ENCODE measurements at regions not wholly inside any gene's neighbourhood (a gene's known extent, or its start where the extent isn't known, plus 50 kb on each side); places are given as distances from the start of the nearest gene placed in this dataset.
"Not testable (repeated sequence)": the region's sequence is repeated elsewhere in the genome, so short reads cannot be mapped to it uniquely, and the experiment has no call there.

- no peak for DNase-seq
Observed at GRCh38 chr11:15824060-15824459, 532.3 kb downstream of the SOX6 start.

DNA sequence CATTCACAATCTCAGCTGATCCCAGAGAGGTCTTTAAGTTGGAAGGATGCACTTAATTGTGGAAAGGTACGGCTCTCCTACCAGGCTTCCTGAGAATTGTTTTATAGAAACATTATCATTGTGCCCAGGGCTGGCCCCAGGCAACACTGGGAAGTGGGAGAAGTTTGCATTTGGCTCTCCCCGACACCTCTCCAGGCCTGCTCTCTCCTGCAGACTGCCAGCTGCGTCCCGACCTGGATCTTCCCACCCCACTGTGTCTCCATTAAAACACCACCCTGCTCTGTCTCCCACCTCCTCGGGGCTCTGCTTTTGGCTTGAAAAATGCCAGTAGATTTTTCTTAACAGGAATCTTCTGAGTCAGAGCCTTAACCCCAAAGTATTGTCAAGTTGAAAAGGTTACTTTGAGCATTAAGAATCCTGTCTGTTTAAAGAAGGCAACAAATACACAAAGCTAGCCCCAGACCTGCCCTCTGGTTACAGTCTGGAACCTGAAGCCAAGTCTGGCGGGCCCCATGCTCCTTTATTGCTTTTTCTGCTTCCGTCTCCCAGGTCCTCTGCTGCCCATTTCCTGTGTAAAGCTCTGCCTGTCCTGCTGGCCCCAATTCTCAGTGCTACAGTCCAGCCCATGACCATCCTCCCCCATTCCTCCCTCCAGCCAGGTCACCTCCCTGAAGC lies 530.2 kb downstream of the SOX6 start:
- DNase-seq, result no peak

GRCh38 chr11:15826826-15827225 lies 529.5 kb downstream of the SOX6 start:
- DNase-seq, result no peak

GRCh38 chr11:15828215-15828853 lies 528.0 kb downstream of the SOX6 start:
- DNase-seq, result no peak

GRCh38 chr11:15829312-15829711 lies 527.0 kb downstream of the SOX6 start:
- no peak for DNase-seq

- DNase-seq, result no peak
Observed at GRCh38 chr11:15830741-15831428, 525.5 kb downstream of the SOX6 start.

DNA sequence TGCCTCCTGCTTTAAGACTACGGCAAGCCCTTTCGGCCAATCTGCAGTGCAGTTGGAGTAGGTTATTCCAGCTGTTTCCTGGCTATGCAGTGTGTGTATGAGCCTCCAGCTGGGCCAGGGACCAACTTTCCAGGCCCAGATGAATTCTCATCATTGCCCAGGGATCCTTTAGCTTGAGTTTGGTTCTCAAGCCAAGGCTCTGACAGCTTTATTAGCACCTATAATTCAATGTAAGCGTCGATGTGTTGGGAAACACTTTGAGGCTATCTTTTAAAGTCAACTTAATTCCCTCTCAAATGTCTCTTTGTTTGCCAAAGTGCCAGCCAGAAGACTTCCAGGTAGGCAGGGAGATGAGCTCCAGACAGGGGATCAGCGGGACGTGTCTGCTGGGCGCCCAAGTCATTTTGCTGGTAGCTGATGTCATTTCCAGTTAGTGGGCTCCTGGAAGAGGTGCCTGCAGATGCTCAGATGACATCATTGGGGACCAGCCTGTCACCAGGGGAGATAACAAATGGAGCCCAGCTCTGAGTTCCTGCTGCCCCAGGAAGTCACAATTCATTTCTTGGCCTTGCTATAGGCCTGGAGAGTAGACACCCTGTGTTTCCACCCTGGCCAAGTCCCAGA lies 520.4 kb downstream of the SOX6 start:
- DNase-seq, result no peak

DNA sequence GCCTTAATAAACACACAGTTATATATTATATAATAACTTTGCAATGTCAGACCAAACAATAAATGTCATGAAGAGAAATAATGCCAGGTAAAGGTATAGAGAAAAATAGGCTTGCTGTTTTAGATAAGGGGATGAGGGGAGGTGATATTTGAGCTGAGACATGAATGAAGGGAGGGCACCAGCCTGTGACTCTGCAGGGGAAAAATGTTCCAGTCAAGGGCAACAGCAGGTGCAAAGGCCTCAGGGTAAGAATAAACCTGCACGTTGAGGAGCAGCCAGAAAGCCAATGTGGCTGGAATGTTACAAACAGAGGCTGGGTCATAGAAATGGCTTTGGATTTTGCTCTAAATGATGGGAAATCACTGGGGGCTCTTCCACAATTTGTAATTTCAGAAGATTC lies 519.6 kb downstream of the SOX6 start:
- no peak for DNase-seq

GRCh38 chr11:15837901-15838489 lies 518.4 kb downstream of the SOX6 start:
- DNase-seq, result no peak

DNA sequence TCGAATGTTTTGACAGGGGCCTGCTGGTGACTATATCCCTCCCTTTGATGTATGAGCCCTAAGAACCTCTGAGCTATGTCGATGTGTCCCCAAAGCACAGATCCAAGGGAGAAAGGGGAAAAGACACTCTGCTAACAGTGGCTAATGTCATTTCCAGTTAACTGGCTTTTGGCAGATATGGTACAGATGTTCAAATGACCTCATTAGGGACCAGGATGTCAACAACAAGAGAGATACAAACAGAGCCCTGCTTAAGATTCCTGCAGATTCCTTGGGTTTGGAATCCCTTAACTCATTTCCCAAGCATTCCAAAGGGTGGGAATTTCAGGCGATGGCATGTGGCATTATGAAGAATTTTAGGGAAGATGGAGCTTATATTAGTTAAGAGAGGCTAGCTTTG lies 517.3 kb downstream of the SOX6 start:
- DNase-seq, result no peak

DNA sequence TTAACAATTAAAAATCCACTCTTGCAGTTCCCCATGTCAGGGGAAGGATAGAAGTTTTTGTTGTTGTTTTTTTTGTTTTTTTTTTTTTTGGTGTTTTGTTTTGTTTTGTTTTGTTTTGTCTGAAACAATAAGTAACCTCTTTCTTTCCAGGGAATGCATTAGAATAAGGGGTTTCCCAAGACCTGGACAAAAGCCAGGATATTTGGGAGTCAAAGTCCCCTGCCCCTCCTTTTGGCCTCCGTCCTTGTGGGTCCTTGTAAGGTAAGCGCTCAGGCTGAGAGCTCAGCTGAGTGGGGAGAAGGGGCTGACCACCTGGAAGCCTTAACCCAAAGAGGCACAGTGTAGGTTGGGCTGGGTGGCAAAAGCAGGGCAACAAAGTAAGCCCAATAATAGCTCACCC lies 515.4 kb downstream of the SOX6 start:
- no peak for DNase-seq

DNA sequence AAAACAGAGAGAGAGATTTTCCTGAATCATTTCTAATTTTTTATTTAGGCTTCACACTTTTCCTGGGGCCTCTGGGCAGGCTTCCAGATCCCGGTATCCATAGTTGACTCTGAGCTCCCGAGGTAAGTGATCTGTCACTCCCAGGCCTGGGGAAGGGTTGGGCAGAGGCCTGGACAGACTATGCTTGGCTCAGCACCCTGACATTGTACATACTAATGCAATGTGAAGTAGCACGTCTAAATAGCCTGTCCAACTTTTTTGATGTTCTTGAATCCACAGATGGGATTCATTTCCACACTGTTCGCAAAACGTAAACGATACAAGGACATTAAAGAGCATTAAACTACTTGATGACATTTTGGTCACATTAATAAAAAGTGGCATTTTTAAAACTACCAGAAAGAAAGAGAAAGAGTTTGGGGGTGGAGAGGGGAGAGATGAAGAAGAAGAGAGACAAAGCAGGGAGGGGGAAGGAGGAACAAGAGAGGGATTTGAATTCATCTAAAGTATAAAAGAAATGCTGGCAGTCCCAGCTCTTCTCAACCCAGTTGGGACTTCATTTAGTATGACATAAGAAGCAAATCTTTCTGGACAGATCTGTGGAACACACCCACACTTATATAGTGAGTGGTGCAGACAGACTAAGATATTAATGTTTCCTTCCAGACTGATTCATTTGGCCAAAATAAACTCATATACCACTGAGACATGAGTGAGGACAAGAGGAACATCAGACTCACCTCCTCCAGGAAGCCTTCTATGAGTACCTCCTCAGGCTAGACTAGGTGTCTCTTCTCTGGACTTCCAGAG lies 514.2 kb downstream of the SOX6 start:
- DNase-seq, result no peak

DNA sequence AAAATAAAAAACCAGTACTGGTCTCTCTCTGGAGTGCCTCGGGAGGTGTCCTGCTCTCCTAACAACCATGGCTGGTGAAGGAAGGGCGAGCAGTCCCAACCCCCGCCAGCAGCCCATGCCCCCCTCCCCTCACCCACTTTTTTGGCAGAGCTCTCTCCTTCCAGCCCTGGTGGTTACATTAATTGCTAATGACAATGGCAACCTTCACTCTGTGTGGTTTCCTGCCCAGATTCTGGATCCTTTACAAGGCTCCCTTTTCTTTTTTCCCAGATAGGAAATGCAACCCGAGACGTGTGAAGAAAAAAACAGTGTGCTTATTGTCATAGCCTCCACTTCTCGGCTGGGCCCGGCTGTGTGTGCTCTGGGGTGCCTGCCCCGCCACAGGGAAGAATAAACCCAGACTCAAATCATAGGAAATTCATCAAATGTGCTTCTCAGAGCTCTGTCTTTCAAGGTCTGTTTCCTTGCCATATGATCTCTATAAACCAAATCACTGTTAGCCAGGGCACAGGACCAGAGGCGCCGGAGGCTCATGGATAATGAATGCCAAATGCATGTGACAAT lies 513.0 kb downstream of the SOX6 start:
- DNase-seq, result no peak

DNA sequence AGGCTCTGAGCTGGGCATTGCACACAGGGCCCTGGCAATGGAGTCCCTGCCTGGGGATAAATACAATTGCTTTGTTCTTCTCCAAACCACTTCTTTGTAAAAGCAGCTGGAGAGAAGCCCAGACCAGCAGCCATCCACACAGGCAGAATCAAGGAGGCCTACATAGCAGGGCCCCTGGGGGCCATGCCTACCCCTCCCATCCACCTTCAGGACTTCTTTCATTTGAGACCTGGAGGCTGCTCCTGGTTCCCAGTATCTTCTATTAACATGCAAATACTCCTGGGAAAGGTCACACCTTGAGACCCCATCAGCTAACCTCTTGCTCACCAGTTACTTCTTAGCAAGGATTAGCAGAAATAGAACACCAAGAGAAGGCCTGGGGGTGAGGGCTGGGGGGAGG lies 511.1 kb downstream of the SOX6 start:
- no peak for DNase-seq

DNA sequence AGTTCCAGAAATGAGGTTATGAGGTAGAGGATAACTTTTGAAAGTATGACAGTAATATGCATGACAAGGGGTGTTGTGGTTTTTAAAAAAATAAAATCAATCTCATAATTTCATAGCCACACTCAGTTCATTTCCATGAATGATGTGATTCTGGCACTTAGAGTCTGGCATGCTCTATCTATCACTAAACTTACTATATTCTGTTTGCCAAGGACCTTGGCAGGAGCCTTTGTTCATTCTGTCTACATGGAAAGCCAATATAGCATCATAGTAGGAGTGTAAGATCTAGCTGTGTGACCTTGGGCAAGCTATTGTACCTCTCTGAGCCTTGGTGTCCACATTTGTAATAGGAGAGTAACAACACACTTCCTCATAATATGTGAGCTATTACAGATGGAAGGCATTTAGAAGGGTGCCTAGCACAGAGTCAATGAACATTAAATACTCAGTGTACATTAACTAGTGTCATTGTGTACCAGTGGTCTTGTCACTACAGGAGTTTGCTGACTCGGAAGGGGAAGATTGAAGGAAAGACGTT lies 507.6 kb downstream of the SOX6 start:
- DNase-seq, result no peak

GRCh38 chr11:15849257-15849656 lies 507.1 kb downstream of the SOX6 start:
- DNase-seq, result no peak

GRCh38 chr11:15850335-15850734 lies 506.0 kb downstream of the SOX6 start:
- not testable (repeated sequence) for DNase-seq

DNA sequence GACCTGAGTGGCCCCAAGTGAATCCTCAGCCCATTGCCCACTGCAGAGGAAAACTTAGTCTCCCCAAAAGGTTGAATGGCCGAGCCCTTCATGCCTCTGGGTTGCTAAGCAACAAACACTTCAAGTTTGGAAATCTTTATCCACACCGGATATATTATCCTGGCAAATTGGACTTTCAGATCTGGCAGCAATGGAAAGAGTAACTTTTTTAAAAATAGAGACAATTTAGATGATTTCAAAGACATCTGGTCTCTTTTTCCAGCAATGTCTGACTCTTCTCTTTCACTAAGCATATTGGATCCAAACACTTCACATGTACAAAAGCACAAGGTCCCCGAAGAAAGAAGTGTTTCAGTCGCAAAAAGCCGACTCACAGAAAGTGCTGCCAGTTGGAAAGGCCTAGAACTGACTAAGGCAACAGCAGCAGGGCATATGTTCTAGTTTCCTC lies 505.3 kb downstream of the SOX6 start:
- no peak for DNase-seq

DNA sequence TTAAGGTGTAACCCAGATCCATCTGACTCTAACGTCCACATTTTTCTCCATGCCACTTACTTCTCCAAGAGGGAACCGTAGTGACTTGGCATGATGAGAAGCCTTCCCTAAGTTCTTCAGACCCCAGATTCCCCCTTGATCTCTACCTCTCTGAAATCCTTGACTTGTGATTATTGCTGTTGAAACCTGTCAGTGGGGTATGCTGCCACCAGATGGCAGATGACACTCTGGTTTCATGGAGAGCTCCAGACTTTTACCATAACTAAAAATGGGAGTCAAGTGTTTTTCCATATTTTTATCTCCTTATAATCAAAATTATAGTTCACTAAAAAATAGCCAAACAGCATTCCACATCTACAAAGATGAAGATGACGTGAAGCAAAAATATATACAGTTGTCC lies 504.2 kb downstream of the SOX6 start:
- DNase-seq, result no peak

DNA sequence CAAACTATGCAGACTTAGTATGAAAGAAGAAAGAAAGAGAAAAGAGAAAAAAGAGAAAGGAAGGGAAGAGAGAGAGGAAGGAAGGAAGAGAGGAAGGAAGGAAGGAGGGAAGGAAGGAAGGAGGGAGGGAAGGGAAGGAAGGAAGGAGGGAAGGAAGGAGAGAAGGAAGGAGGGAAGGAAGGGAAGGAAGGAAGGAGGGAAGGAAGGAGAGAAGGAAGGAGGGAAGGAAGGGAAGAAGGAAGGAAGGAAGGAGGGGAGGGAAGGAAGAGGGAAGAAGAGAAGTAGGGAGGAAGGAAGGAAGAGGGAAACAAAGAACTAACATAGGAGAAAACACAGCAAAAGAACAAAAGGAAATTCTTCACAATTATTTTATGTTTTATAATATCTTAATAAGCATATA lies 502.1 kb downstream of the SOX6 start:
- no peak for DNase-seq

DNA sequence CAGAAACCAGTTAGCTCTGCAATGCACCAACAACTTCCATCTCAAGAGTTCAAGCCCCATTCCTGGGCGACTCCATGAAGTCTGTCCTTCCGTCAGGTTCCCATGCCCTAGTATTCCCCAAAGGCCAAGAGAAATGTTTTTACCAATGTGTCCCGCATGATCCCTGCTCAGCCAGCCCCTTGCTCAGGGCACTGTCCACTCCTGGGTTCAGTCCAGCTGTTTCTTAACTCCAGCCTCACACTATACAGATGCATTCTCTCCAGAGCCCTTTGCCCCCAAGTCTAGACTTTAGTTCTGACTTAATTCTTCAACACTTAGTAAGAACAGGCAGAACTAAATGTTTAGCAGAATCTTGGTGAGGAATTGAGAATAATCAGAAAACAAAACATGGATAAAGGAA lies 497.5 kb downstream of the SOX6 start:
- DNase-seq, result no peak

DNA sequence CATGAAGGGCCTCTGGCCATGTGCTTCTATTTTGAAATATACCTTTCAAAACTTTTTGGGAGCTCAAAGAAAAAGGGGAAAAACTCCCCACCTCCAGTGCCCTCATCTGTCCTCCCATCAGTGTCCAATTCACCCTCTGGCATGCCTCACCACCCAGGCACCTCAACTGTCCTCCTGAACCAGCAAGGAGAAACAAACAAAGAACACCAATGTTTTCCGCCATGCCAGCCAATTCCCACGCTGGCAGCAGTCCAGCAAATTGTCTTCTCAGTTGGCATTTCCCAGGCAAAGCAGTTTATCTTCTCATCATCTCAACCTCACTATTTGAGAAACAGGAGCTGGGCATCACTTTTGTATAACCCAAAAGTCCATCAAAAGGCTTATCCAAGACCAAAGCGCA lies 496.9 kb downstream of the SOX6 start:
- no peak for DNase-seq

Data from T1000 (cell line).